ENCODE measurements at regions not wholly inside any gene's neighbourhood (a gene's known extent, or its start where the extent isn't known, plus 50 kb on each side); places are given as distances from the start of the nearest gene placed in this dataset.
"Not testable (repeated sequence)": the region's sequence is repeated elsewhere in the genome, so short reads cannot be mapped to it uniquely, and the experiment has no call there.

DNA sequence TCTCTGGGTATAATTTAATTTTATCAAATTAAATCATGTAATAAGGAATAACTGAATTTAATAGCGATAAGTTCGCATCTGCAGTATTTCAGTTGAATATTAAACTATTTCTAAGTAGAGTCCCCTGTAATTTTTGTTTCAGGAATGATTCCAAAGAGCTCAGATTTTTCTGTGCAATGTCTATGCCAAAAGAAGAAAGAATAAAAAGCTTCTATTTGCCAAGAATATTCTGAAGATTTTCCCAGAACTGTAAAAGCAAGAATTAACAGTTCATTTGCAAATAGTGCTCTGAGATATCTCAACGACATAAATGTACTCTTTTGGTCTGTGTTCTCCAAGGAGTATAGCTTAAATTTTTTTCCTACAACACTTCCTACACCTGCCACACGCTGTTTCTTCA, 1242.8 kb upstream of the DIAPH2 start:
- H3K4me3 Mint-ChIP-seq = no peak overlapping the region
- DNase-seq (no peak), ATAC-seq (ENCODE audit: low read depth) (no peak)
- POLR2A ChIA-PET = no interaction called here
- no peaks in the 10 kb centered on the region for H3K36me3 Mint-ChIP-seq
- no peaks in the 10 kb centered on the region for H3K27me3 Mint-ChIP-seq
- H3K4me1 Mint-ChIP-seq = no peaks in the 10 kb centered on the region
- H3K9me3 Mint-ChIP-seq = no peaks in the 10 kb centered on the region
- H3K27ac Mint-ChIP-seq = no peak overlapping the region

- DNase-seq (no peak), ATAC-seq (ENCODE audit: low read depth) (no peak)
- H3K36me3 Mint-ChIP-seq = no peaks in the 10 kb centered on the region
- POLR2A ChIA-PET = no interaction called here
- H3K27ac Mint-ChIP-seq = no peak overlapping the region
- H3K4me1 Mint-ChIP-seq = no peaks in the 10 kb centered on the region
- no peak overlapping the region for H3K4me3 Mint-ChIP-seq
- no peaks in the 10 kb centered on the region for H3K9me3 Mint-ChIP-seq
- no peaks in the 10 kb centered on the region for H3K27me3 Mint-ChIP-seq
These were observed 1199.9 kb upstream of the DIAPH2 start for GRCh38 chrX:95484781-95485180.

DNA sequence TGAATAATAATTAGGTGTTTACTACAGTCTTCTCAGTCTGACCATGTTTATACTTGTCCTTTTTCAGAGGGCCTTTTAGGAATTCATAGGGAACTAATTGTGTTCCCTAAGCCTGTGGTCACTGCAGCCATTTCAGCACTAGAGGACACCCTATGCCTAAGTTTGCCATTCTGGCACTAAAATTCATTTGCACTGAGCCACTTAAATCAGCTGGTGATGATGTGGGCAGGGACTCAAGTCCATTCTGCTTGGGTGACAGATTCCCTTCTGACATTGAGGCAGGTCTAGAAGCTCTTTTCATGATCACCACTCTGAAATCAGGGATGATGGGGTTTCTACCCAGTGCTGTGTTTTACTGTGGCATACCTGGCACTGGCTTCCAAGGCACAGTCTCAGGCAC, 1178.9 kb upstream of the DIAPH2 start:
- Mint-ChIP-seq H3K27me3 (no peaks in the 10 kb centered on the region), H3K9me3 (peaks cover 2% of the 10 kb centered on the region), H3K4me1 (no peaks in the 10 kb centered on the region), H3K4me3 (no peak overlapping the region), H3K36me3 (no peaks in the 10 kb centered on the region), H3K27ac (no peak overlapping the region)
- POLR2A ChIA-PET = no interaction called here
- no peak for ATAC-seq (ENCODE audit: low read depth)
- no peak for DNase-seq

DNA sequence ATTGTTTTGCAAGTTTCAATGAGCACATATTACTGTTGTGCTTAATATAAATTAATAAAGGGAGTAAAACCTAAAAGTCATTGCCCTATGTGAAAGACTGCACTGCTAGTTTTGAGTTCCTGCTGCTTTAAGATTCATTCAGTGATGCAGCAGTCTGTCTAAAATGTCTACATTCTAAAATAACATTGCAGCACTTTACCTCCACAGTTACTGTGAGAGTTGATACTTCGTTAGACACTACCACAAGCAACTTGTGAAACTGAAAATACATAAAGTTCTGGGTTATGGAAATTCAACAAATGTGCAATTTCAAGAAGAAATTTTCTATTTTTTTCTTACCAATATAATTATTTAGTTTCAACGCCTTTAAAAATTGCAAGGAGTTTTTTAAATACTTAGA, 1175.2 kb upstream of the DIAPH2 start:
- no peak for DNase-seq
- Mint-ChIP-seq H3K4me1 (no peaks in the 10 kb centered on the region), H3K27ac (no peak overlapping the region), H3K4me3 (no peak overlapping the region), H3K27me3 (no peaks in the 10 kb centered on the region), H3K9me3 (peaks cover 3% of the 10 kb centered on the region), H3K36me3 (no peaks in the 10 kb centered on the region)
- POLR2A ChIA-PET = no interaction called here
- no peak for ATAC-seq (ENCODE audit: low read depth)

DNA sequence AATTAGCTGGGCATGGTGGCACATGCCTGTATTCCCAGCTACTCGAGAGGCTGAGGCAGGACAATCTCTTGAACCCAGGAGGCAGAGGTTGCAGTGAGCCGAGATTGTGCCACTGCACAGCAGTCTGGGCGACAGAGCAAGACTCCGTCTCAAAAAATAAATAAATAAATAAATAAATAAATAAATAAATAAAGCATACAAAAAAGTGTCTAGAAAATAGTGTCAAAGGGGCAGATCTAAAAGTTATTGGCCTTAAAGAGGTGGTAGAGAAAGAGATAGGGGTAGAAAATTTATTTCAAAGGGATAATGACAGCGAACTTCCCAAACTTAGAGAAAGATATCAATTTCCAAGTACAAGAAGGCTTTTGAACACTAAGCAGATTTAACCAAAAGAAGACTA, 1160.6 kb upstream of the DIAPH2 start:
- H3K4me1 Mint-ChIP-seq; H3K27ac Mint-ChIP-seq; H3K4me3 Mint-ChIP-seq; H3K9me3 Mint-ChIP-seq; H3K36me3 Mint-ChIP-seq; H3K27me3 Mint-ChIP-seq; ATAC-seq (ENCODE audit: low read depth); DNase-seq; POLR2A ChIA-PET: not testable (repeated sequence)

DNA sequence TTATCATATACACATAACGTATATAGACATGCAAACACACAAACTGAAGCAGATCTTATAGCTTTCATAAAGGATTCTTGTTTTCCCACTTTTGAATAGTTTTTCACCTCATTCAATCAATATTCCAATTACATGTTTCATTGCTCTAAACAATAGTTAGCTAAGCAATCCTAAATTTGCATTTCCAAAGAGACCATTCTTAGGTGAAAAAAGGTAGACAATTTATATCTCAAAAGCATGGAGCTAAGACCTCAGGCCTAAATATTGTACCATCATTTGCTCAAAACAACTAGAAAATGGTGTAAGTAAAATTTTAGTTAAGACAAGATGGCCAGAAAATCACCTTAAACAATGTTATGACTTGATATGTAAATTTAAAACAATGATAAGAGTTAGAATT, 1148.5 kb upstream of the DIAPH2 start:
- H3K36me3 Mint-ChIP-seq = no peaks in the 10 kb centered on the region
- no peaks in the 10 kb centered on the region for H3K9me3 Mint-ChIP-seq
- ATAC-seq (ENCODE audit: low read depth) = no peak

DNA sequence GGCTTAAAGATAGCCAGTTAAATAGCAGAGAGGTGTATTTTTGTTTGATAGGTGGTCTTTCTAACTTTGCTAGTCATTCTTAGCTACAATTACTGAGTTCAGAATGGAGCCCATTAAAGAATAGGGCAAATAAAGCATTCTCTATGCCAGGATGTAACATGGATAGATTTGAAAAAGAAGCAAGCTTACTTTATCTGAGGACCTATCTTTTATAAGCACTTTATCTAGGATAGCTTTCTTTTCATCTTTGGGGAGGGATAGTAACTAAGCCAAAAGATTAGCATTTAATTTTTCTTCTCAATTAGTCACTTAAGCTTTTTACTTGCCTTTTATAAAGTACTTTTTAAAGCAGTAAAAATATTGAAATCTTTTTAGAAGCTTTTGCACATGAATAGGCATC, 1148.0 kb upstream of the DIAPH2 start:
- POLR2A ChIA-PET = no interaction called here
- no peaks in the 10 kb centered on the region for H3K4me1 Mint-ChIP-seq
- no peaks in the 10 kb centered on the region for H3K27me3 Mint-ChIP-seq
- no peak overlapping the region for H3K4me3 Mint-ChIP-seq
- ATAC-seq (ENCODE audit: low read depth) (no peak), DNase-seq (no peak)
- H3K36me3 Mint-ChIP-seq = no peaks in the 10 kb centered on the region
- no peak overlapping the region for H3K27ac Mint-ChIP-seq
- H3K9me3 Mint-ChIP-seq = no peaks in the 10 kb centered on the region

More for the DNA sequence above, 1148.5 kb upstream of the DIAPH2 start:
- no peak for DNase-seq
- Mint-ChIP-seq H3K27me3 (no peaks in the 10 kb centered on the region), H3K4me1 (no peaks in the 10 kb centered on the region), H3K27ac (no peak overlapping the region), H3K4me3 (no peak overlapping the region)
- POLR2A ChIA-PET = no interaction called here

GRCh38 chrX:95539041-95539440, 1145.6 kb upstream of the DIAPH2 start:
- no peak overlapping the region for H3K4me3 Mint-ChIP-seq
- H3K4me1 Mint-ChIP-seq = no peaks in the 10 kb centered on the region
- H3K9me3 Mint-ChIP-seq = no peaks in the 10 kb centered on the region
- ATAC-seq (ENCODE audit: low read depth) (no peak), DNase-seq (no peak)
- H3K27ac Mint-ChIP-seq = no peak overlapping the region
- no peaks in the 10 kb centered on the region for H3K27me3 Mint-ChIP-seq
- no peaks in the 10 kb centered on the region for H3K36me3 Mint-ChIP-seq
- POLR2A ChIA-PET = no interaction called here

- H3K36me3 Mint-ChIP-seq; H3K27ac Mint-ChIP-seq; H3K9me3 Mint-ChIP-seq; ATAC-seq (ENCODE audit: low read depth); H3K4me3 Mint-ChIP-seq; H3K4me1 Mint-ChIP-seq; H3K27me3 Mint-ChIP-seq; DNase-seq; POLR2A ChIA-PET: not testable (repeated sequence)
These were observed 1135.1 kb upstream of the DIAPH2 start for GRCh38 chrX:95549552-95549951.

DNA sequence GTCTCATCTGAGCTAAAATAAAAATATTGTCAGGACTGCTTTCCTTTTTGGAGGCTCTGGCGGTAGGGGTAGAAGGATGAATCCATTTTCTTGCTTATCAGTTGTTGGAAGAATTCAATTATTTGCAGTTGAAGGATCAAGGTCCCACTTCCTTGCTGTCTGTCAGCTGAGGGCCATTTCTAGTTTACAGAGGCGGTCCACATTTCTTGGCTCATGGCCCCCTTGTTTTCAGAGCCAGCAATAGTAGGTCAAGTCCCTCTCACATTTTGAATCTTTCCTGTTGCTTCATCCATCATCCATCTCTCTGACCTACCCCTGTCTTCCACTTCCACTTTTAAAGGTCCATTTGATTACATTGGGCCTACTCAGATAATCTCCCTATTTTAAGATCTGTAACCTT, 1099.3 kb upstream of the DIAPH2 start:
- ATAC-seq (ENCODE audit: low read depth) (no peak), DNase-seq (no peak)
- no peaks in the 10 kb centered on the region for H3K9me3 Mint-ChIP-seq
- POLR2A ChIA-PET = no interaction called here
- H3K4me1 Mint-ChIP-seq = no peaks in the 10 kb centered on the region
- H3K27me3 Mint-ChIP-seq = no peaks in the 10 kb centered on the region
- H3K27ac Mint-ChIP-seq = no peak overlapping the region
- H3K36me3 Mint-ChIP-seq = no peaks in the 10 kb centered on the region
- H3K4me3 Mint-ChIP-seq = no peak overlapping the region

DNA sequence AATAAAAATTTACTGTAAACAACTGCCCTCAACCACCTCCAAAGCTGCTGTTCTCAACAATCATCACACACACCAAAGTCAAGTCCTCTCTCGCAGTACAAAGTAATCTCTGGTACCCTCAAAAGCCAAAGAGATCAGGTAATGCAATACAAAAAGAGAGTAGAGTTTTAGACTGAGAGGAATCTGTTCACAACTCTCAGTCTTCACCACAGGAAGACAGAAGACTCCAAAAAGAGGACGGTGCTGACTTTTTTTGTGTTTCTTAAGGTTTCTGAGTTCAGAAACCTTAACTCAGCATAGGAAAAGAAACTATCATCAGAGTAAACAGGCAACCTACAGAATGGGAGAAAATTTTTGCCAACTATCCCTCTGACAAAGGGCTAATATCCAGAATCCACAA, 1072.3 kb upstream of the DIAPH2 start:
- Mint-ChIP-seq H3K36me3 (no peaks in the 10 kb centered on the region), H3K9me3 (no peaks in the 10 kb centered on the region), H3K4me1 (no peaks in the 10 kb centered on the region), H3K27me3 (no peaks in the 10 kb centered on the region), H3K4me3 (no peak overlapping the region), H3K27ac (no peak overlapping the region)
- DNase-seq = no peak
- POLR2A ChIA-PET = no interaction called here
- no peak for ATAC-seq (ENCODE audit: low read depth)

DNA sequence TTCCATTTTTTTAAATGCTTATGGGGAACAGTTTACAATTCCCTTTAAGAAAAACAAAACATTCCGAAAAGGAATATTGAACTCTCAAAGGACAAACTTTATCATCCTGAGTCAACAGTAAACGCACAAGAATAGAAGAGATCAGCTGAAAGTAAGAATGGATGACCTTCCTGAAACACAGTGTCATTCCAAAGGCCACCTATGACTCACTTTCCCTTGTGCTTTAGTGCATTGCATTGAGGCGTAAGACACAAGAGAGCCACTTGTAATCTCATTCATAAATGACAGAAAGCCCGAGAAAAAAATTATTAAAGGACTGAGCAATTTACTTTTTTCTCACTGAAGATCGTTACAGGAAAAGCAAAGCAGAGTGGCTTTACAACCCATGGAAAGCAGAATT, 1062.4 kb upstream of the DIAPH2 start:
- Mint-ChIP-seq H3K4me3 (no peak overlapping the region), H3K27me3 (no peaks in the 10 kb centered on the region), H3K36me3 (no peaks in the 10 kb centered on the region), H3K4me1 (no peaks in the 10 kb centered on the region), H3K9me3 (peaks cover 3% of the 10 kb centered on the region), H3K27ac (no peak overlapping the region)
- no peak for ATAC-seq (ENCODE audit: low read depth)
- POLR2A ChIA-PET = no interaction called here
- no peak for DNase-seq

DNA sequence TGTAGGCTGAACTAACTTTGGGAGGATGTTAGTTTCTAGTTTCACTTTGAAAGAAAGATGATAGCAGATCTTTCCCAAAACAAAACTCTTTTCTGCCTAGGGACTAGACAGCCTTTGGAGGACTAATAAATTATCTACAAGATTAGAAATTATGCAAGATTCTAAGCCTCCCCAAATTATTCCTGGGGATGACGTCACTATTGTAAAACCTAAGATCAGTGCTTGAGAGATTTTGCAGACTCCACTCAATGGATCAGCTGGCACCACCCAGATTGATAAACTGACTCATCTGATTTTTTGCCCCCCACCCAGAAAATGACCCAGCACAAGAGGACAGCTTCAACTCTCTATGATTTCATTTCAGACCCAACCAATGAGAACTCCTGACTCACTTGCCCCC, 1057.9 kb upstream of the DIAPH2 start:
- Mint-ChIP-seq H3K4me1 (no peaks in the 10 kb centered on the region), H3K27ac (no peak overlapping the region), H3K36me3 (no peaks in the 10 kb centered on the region), H3K4me3 (no peak overlapping the region), H3K9me3 (no peaks in the 10 kb centered on the region), H3K27me3 (no peaks in the 10 kb centered on the region)
- ATAC-seq (ENCODE audit: low read depth) = no peak
- POLR2A ChIA-PET = no interaction called here
- DNase-seq = no peak

- POLR2A ChIA-PET = no interaction called here
- Mint-ChIP-seq H3K27ac (no peak overlapping the region), H3K4me3 (no peak overlapping the region), H3K36me3 (no peaks in the 10 kb centered on the region), H3K4me1 (no peaks in the 10 kb centered on the region), H3K9me3 (no peaks in the 10 kb centered on the region), H3K27me3 (no peaks in the 10 kb centered on the region)
- DNase-seq = no peak
- ATAC-seq (ENCODE audit: low read depth) = no peak
These were observed 1055.8 kb upstream of the DIAPH2 start for GRCh38 chrX:95628796-95629195.

DNA sequence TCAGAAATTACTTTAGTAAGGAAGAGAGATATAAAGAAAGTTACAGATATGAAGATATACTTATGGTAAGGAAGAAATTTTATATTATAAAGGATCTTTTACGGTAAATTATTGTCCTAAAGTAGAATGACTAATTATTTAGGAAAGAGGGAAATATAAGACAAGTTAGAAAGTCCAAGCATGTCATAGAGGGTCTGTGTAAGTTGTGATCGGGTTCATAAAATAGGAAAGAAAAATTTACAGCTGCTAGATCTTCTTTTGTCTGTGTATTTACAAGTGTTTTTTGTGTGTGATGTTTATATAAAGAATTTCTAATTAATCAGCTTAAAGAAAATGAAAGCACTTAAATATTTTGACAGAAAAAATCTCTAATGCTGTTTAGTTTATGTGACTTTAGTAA, 1054.9 kb upstream of the DIAPH2 start:
- no peaks in the 10 kb centered on the region for H3K36me3 Mint-ChIP-seq
- H3K4me1 Mint-ChIP-seq = no peaks in the 10 kb centered on the region
- POLR2A ChIA-PET = no interaction called here
- DNase-seq (no peak), ATAC-seq (ENCODE audit: low read depth) (no peak)
- H3K4me3 Mint-ChIP-seq = no peak overlapping the region
- H3K27ac Mint-ChIP-seq = no peak overlapping the region
- H3K27me3 Mint-ChIP-seq = no peaks in the 10 kb centered on the region
- H3K9me3 Mint-ChIP-seq = no peaks in the 10 kb centered on the region
